Chondrocyte (in vitro differentiated cells): ENCODE measurements at regions not wholly inside any gene's neighbourhood (a gene's known extent, or its start where the extent isn't known, plus 50 kb on each side); places are given as distances from the start of the nearest gene placed in this dataset.

Experiments used
- DNase-seq: peaks from one replicate; pipeline ENCODE4 v3.0.0; 2021; ENCODE audit warnings: mixed read lengths, low spot score
- H3K27ac Mint-ChIP-seq: one replicate; pipeline ENCODE4 v1.8.0; 2021; ENCODE audit warnings: mild to moderate bottlenecking, moderate library complexity, mixed read lengths; ENCODE audit not compliant: unreplicated experiment
- H3K27me3 Mint-ChIP-seq: 2 replicates; pipeline ENCODE4 v1.8.0; 2021; ENCODE audit warnings: low read depth, mixed read lengths
- H3K36me3 Mint-ChIP-seq: 2 replicates; pipeline ENCODE4 v1.8.0; 2021; ENCODE audit warnings: low read depth, mixed read lengths
- H3K4me1 Mint-ChIP-seq: 2 replicates; pipeline ENCODE4 v1.8.0; 2021; ENCODE audit warnings: low read depth, mild to moderate bottlenecking, mixed read lengths
- H3K4me3 Mint-ChIP-seq: one replicate; pipeline ENCODE4 v1.8.0; 2021; ENCODE audit warnings: mild to moderate bottlenecking, moderate library complexity, mixed read lengths; ENCODE audit not compliant: unreplicated experiment
- H3K9me3 Mint-ChIP-seq: 2 replicates; pipeline ENCODE4 v1.8.0; 2021; ENCODE audit warnings: low read depth, mixed read lengths
- CTCF ChIP-seq: fragments of 200-600 bp; sonication (generic); IDR thresholded peaks from 2 replicates; pipeline ENCODE4 v1.5.0; 2021; ENCODE audit warnings: antibody characterized with exemption, mild to moderate bottlenecking, moderate library complexity

- Mint-ChIP-seq H3K36me3 (no peaks in the 10 kb centered on the region), H3K27ac (no peak overlapping the region), H3K4me1 (peaks cover 6% of the 10 kb centered on the region), H3K9me3 (peaks cover 1% of the 10 kb centered on the region), H3K4me3 (no peak overlapping the region), H3K27me3 (peaks cover 48% of the 10 kb centered on the region)
- no peak for TF ChIP-seq CTCF
- DNase-seq, result no peak
Measured at GRCh38 chr6:167712731-167713475, 113.8 kb upstream of the AFDN start.

GRCh38 chr6:167714152-167714551, 112.6 kb upstream of the AFDN start:
- Mint-ChIP-seq H3K36me3 (no peaks in the 10 kb centered on the region), H3K9me3 (peaks cover 2% of the 10 kb centered on the region), H3K27me3 (peaks cover 51% of the 10 kb centered on the region), H3K4me1 (peaks cover 6% of the 10 kb centered on the region), H3K27ac (no peak overlapping the region), H3K4me3 (no peak overlapping the region)
- DNase-seq, result no peak
- TF ChIP-seq CTCF, result no peak

- H3K4me3 Mint-ChIP-seq, result no peak overlapping the region
- no peak for TF ChIP-seq CTCF
- H3K36me3 Mint-ChIP-seq, result peaks cover 1% of the 10 kb centered on the region
- DNase-seq, result no peak
- peaks cover 2% of the 10 kb centered on the region for H3K9me3 Mint-ChIP-seq
- peaks cover 43% of the 10 kb centered on the region for H3K27me3 Mint-ChIP-seq
- peaks cover 14% of the 10 kb centered on the region for H3K4me1 Mint-ChIP-seq
- H3K27ac Mint-ChIP-seq, result no peak overlapping the region
Measured at GRCh38 chr6:167717455-167717854, 109.3 kb upstream of the AFDN start.

GRCh38 chr6:167717867-167718266, 108.8 kb upstream of the AFDN start:
- DNase-seq, result no peak
- H3K4me1 Mint-ChIP-seq, result peaks cover 14% of the 10 kb centered on the region
- no peak for TF ChIP-seq CTCF
- peaks cover 44% of the 10 kb centered on the region for H3K27me3 Mint-ChIP-seq
- peaks cover 1% of the 10 kb centered on the region for H3K36me3 Mint-ChIP-seq
- H3K9me3 Mint-ChIP-seq, result peaks cover 2% of the 10 kb centered on the region
- no peak overlapping the region for H3K4me3 Mint-ChIP-seq
- H3K27ac Mint-ChIP-seq, result no peak overlapping the region

GRCh38 chr6:167719920-167720319, 106.8 kb upstream of the AFDN start:
- H3K27me3 Mint-ChIP-seq, result peaks cover 28% of the 10 kb centered on the region

More at GRCh38 chr6:167719920-167720319, 106.8 kb upstream of the AFDN start:
- Mint-ChIP-seq H3K36me3 (peaks cover 4% of the 10 kb centered on the region), H3K4me3 (no peak overlapping the region), H3K9me3 (peaks cover 11% of the 10 kb centered on the region), H3K4me1 (peaks cover 8% of the 10 kb centered on the region), H3K27ac (no peak overlapping the region)
- no peak for TF ChIP-seq CTCF
- DNase-seq, result no peak
